ENCODE measurements at regions not wholly inside any gene's neighbourhood (a gene's known extent, or its start where the extent isn't known, plus 50 kb on each side); places are given as distances from the start of the nearest gene placed in this dataset.

DNA sequence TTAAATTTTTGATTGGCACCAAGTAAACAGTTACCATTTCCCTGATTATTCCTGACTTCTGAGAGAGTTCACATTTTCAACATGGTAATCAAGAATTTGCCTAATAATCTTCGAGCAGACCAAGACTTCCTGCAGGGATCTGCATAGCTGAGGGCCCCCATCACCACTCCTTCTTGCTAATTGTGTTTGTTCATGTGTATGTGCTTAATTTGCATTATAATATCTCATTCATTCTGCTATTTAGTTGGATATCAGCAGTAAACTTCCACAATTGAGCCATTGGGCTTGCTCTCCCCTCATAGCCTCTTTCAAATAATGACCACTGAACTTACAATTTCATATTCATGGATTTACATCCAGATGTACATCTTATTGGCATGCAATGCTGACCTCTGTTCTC, 292.5 kb downstream of the SPATA18 start:
- no peak for DNase-seq (ENCODE audit: low spot score)
- ATAC-seq (ENCODE audit: low FRiP score): no peak
- TF ChIP-seq, protein P1, sequence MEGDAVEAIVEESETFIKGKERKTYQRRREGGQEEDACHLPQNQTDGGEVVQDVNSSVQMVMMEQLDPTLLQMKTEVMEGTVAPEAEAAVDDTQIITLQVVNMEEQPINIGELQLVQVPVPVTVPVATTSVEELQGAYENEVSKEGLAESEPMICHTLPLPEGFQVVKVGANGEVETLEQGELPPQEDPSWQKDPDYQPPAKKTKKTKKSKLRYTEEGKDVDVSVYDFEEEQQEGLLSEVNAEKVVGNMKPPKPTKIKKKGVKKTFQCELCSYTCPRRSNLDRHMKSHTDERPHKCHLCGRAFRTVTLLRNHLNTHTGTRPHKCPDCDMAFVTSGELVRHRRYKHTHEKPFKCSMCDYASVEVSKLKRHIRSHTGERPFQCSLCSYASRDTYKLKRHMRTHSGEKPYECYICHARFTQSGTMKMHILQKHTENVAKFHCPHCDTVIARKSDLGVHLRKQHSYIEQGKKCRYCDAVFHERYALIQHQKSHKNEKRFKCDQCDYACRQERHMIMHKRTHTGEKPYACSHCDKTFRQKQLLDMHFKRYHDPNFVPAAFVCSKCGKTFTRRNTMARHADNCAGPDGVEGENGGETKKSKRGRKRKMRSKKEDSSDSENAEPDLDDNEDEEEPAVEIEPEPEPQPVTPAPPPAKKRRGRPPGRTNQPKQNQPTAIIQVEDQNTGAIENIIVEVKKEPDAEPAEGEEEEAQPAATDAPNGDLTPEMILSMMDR (IDR thresholded peaks at IDR 0.05): no peak

DNA sequence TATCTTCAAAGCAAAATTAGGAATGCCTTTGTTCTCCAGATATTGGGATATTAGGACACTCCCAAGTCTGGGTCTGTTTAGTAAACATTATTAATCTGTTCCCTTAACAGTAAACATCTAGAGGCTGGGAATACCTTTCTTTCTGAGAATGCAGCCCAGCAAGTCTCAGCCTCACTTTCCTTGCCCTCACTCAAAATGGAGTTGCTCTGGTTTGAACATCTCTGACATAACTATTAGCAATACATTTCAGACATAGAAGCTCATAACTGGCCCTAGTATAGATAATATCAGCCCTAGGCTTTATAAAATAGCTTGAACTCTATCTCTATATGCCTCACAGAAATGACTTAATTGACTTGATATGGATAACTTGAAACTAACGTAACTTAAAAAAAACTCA, 299.8 kb downstream of the SPATA18 start:
- no peak for DNase-seq (ENCODE audit: low spot score)
- TF ChIP-seq, protein P1 (IDR thresholded peaks at IDR 0.05): no peak
- no peak for ATAC-seq (ENCODE audit: low FRiP score)

DNA sequence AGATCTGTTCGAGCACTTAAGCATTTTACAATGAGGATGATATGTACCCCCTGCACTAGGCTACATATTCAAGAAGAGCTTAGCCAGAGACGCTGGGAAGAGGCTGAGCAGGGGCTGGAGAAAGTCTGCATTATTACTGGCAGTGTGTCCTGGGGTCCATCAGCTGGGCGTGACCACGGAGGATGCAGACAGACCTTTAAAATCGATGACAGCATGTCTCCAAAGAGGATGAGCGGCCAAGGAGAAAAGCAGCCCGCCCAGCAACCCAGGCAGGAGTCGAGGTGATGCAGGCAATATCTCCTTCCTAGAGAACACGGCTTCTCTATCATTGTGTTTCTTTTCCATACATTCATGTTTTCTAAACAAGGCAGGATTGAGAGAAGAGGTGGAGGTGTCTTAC, 300.7 kb downstream of the USP46 start:
- DNase-seq (ENCODE audit: low spot score) (no peak), ATAC-seq (ENCODE audit: low FRiP score) (no peak)
- TF ChIP-seq, protein P1 (IDR thresholded peaks at IDR 0.05): no peak

DNA sequence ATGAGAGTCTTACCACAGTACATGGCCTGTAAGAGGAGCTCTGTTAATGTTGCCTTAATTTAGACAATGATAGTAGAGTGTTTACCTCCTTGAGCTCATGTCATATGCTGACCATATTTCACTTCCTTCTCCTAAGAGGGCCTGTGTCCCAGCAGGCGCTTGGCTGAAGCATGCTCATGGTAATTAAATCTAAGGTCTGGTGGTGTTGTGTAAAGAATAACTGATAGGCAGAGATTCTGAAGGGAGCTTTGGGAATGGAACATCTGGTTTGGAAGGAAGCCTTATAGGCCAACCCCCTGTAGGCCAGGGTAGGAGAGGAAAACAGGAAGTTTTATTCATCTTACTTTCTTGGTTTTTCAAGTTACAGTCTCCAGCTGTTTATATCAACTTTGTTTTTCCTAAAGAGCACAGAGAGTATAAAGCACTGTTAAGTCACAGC, 300.2 kb downstream of the USP46 start:
- TF ChIP-seq, protein P1 (IDR thresholded peaks at IDR 0.05): no peak
- ATAC-seq (ENCODE audit: low FRiP score): no peak
- DNase-seq (ENCODE audit: low spot score): no peak

DNA sequence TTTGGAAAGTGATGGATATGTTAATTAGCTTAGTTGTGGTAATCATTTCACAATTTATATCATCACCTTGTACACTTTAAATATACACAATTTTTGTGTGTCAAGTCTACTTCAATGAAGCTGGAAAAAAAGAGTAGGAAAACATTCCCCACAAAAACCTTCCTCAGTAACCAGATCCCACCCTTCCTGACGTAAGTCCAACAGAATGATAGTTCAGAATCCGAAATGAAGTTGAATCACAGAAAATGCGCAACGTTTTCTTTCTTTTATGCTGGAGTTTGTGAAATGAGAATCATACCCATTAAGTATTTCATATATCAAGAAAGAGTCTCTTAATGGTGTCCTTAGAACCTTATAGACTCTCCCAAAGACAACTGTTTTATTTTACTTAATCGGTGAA, 292.9 kb downstream of the USP46 start:
- no peak for ATAC-seq (ENCODE audit: low FRiP score)
- TF ChIP-seq, protein P1 (IDR thresholded peaks at IDR 0.05): no peak
- DNase-seq (ENCODE audit: low spot score): no peak

DNA sequence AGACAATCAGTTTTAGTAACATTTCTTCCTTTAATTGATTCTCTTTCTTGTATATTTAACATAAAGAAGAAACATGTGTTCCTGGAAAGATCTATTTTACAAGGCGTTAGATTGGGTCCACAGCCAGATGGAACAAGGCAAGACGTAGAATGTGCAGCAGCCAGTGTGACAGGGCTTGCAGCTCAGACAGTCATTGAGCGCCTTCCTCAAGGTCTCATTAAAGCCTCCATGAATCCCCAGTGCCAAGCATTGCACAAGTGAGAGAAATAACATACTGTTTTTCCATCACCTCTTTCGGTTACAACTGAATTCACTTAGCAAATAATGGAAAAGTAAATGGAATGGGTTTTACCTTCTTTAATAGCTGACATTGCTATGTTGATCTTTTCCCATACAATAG, 292.5 kb downstream of the USP46 start:
- TF ChIP-seq, protein P1 (IDR thresholded peaks at IDR 0.05): no peak
- no peak for ATAC-seq (ENCODE audit: low FRiP score)
- DNase-seq (ENCODE audit: low spot score): no peak

DNA sequence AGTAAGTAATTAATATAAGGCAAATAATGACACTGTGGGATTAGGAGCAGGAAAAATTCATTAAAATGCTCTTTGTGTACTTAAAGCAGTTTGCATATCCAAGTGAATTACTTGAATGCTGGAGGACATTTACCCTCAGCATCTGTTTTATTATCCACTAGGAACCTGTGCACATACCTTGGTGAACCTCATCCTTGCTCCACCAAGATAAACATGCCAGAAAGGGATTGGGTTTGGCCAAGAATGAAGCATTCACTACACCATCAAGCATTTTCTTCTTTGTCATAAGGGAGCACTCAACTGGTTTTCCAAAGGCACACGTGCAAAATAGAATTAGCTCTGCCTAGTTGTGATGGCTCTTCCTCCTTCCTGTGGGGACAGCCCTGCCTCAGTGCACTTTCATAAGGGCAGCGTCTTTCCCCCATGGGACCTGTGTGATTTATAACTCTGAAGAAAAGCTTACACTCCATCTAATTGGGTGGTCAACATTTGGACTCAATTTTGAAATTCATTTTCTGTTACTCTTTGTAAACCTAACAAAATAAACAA, 291.7 kb downstream of the USP46 start:
- ATAC-seq (ENCODE audit: low FRiP score) (no peak), DNase-seq (ENCODE audit: low spot score) (no peak)
- TF ChIP-seq, protein P1 (IDR thresholded peaks at IDR 0.05): no peak

Data from omental fat pad (tissue), 3 donors.